ENCODE measurements at regions not wholly inside any gene's neighbourhood (a gene's known extent, or its start where the extent isn't known, plus 50 kb on each side); places are given as distances from the start of the nearest gene placed in this dataset.

GRCh38 chr6:164005004-164005711 lies 590.6 kb downstream of the QKI start:
- Histone ChIP-seq H3K27me3 (ENCODE audit: control insufficient read depth in 1 of 2, insufficient read depth in 2 of 2, low read length in 2 of 2) (no peaks in the 10 kb centered on the region), H3K4me1 (ENCODE audit: control insufficient read depth, insufficient read depth, low read length) (peaks cover 2% of the 10 kb centered on the region), H3K4me3 (ENCODE audit: low read length in 2 of 2) (no peak overlapping the region), H3K9ac (ENCODE audit: low read length in 2 of 2) (no peak overlapping the region), H3K9me3 (ENCODE audit: control insufficient read depth in 2 of 2, low read length in 2 of 2) (no peaks in the 10 kb centered on the region), H3K27ac (ENCODE audit: low read length) (no peak overlapping the region), H3K36me3 (ENCODE audit: control insufficient read depth in 2 of 2, insufficient read depth in 2 of 2, low read length in 2 of 2) (no peaks in the 10 kb centered on the region)

- Histone ChIP-seq H3K9ac (ENCODE audit: low read length in 2 of 2) (no peak overlapping the region), H3K4me1 (ENCODE audit: control insufficient read depth, insufficient read depth, low read length) (peaks cover 2% of the 10 kb centered on the region), H3K36me3 (ENCODE audit: control insufficient read depth in 2 of 2, insufficient read depth in 2 of 2, low read length in 2 of 2) (no peaks in the 10 kb centered on the region), H3K9me3 (ENCODE audit: control insufficient read depth in 2 of 2, low read length in 2 of 2) (no peaks in the 10 kb centered on the region), H3K27me3 (ENCODE audit: control insufficient read depth in 1 of 2, insufficient read depth in 2 of 2, low read length in 2 of 2) (no peaks in the 10 kb centered on the region), H3K27ac (ENCODE audit: low read length) (no peak overlapping the region), H3K4me3 (ENCODE audit: low read length in 2 of 2) (no peak overlapping the region)
These were observed 585.8 kb downstream of the QKI start for GRCh38 chr6:164000276-164000675.

DNA sequence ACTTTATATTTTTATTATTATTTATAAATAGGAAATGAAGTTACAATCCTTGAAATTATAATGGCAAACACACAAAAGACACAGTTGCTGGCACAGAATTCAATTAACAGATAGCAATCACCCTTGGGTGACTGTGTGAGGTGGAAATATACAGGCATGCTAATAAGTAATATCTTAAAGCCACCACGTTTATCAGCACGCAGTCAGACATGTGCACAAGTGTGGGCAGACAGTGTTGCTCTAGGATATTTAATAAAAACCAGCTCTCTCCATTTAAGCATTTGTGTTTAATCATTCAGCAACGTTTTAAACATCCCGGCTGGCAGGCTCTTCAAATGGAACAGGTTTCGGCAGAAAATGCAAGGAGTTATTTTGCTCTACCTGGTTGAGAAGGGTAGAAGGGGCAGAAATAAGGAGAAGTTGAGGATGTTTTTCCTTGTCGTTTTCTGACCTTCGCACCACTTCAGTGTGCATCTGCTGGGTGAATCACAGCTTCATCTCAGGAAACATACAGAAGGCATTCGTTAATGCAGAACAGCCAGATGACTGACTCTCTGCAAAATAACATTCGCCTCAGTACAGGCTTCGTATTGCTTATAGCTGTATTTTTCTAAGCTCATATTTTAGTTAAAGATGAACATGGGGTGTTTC lies 585.1 kb downstream of the QKI start:
- Histone ChIP-seq H3K9me3 (ENCODE audit: control insufficient read depth in 2 of 2, low read length in 2 of 2) (no peaks in the 10 kb centered on the region), H3K4me3 (ENCODE audit: low read length in 2 of 2) (peak overlapping the region; percentile 13 to 40), H3K36me3 (ENCODE audit: control insufficient read depth in 2 of 2, insufficient read depth in 2 of 2, low read length in 2 of 2) (no peaks in the 10 kb centered on the region), H3K4me1 (ENCODE audit: control insufficient read depth, insufficient read depth, low read length) (peaks cover 2% of the 10 kb centered on the region), H3K27me3 (ENCODE audit: control insufficient read depth in 1 of 2, insufficient read depth in 2 of 2, low read length in 2 of 2) (no peaks in the 10 kb centered on the region), H3K27ac (ENCODE audit: low read length) (no peak overlapping the region), H3K9ac (ENCODE audit: low read length in 2 of 2) (no peak overlapping the region)

DNA sequence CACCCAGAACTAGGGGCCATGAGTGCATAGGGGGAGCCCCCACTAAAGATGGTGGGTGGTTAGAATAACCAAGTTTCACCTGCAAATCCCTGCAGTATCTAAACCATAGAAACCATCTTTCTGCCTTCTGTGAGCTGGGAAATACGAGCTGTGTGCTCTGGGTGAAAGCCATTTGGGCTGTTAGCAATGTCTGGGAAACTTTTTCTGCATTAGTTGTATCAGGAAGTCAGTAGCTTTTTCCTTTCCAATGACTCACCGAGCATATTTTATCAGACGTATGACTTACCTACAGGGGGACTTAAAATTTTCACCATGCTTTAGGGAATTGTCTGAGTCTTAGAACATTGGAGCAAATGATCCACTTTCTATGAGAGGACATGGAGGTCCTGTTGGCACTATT lies 584.0 kb downstream of the QKI start:
- Histone ChIP-seq H3K27ac (ENCODE audit: low read length) (no peak overlapping the region), H3K27me3 (ENCODE audit: control insufficient read depth in 1 of 2, insufficient read depth in 2 of 2, low read length in 2 of 2) (no peaks in the 10 kb centered on the region), H3K9me3 (ENCODE audit: control insufficient read depth in 2 of 2, low read length in 2 of 2) (no peaks in the 10 kb centered on the region), H3K36me3 (ENCODE audit: control insufficient read depth in 2 of 2, insufficient read depth in 2 of 2, low read length in 2 of 2) (no peaks in the 10 kb centered on the region), H3K9ac (ENCODE audit: low read length in 2 of 2) (no peak overlapping the region), H3K4me3 (ENCODE audit: low read length in 2 of 2) (no peak overlapping the region), H3K4me1 (ENCODE audit: control insufficient read depth, insufficient read depth, low read length) (peaks cover 2% of the 10 kb centered on the region)

GRCh38 chr6:163996491-163996890 lies 582.0 kb downstream of the QKI start:
- H3K36me3 ChIP-seq (ENCODE audit: control insufficient read depth in 2 of 2, insufficient read depth in 2 of 2, low read length in 2 of 2): no peaks in the 10 kb centered on the region
- no peaks in the 10 kb centered on the region for H3K9me3 ChIP-seq (ENCODE audit: control insufficient read depth in 2 of 2, low read length in 2 of 2)
- H3K27ac ChIP-seq (ENCODE audit: low read length): no peak overlapping the region
- no peaks in the 10 kb centered on the region for H3K27me3 ChIP-seq (ENCODE audit: control insufficient read depth in 1 of 2, insufficient read depth in 2 of 2, low read length in 2 of 2)
- peaks cover 1% of the 10 kb centered on the region for H3K4me1 ChIP-seq (ENCODE audit: control insufficient read depth, insufficient read depth, low read length)
- H3K4me3 ChIP-seq (ENCODE audit: low read length in 2 of 2): no peak overlapping the region
- no peak overlapping the region for H3K9ac ChIP-seq (ENCODE audit: low read length in 2 of 2)

DNA sequence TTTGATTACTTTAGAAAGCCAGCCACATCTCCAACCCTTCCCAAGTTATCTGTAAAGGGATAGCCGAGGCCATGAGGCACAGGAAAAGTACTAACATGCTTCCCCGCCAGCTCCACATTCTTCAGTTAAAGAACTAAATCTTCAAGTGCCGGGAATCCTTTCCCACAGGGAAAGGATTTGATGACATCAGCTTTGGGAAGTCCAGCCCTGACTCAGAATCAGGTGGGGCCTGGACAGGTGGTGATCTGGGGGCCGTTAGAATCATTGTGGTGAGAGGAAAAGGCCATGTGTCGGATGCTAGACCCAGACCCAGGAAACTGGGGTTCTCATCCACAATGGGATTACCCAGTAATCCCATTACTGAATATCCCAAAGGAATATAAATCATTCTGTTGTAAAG lies 580.0 kb downstream of the QKI start:
- Histone ChIP-seq H3K27me3 (ENCODE audit: control insufficient read depth in 1 of 2, insufficient read depth in 2 of 2, low read length in 2 of 2) (no peaks in the 10 kb centered on the region), H3K4me1 (ENCODE audit: control insufficient read depth, insufficient read depth, low read length) (no peaks in the 10 kb centered on the region)

GRCh38 chr6:163992701-163993100 lies 578.2 kb downstream of the QKI start:
- H3K27me3 ChIP-seq (ENCODE audit: control insufficient read depth in 1 of 2, insufficient read depth in 2 of 2, low read length in 2 of 2): no peaks in the 10 kb centered on the region
- H3K4me1 ChIP-seq (ENCODE audit: control insufficient read depth, insufficient read depth, low read length): no peaks in the 10 kb centered on the region
- H3K9me3 ChIP-seq (ENCODE audit: control insufficient read depth in 2 of 2, low read length in 2 of 2): no peaks in the 10 kb centered on the region
- H3K27ac ChIP-seq (ENCODE audit: low read length): no peak overlapping the region
- H3K9ac ChIP-seq (ENCODE audit: low read length in 2 of 2): no peak overlapping the region
- H3K4me3 ChIP-seq (ENCODE audit: low read length in 2 of 2): no peak overlapping the region
- no peaks in the 10 kb centered on the region for H3K36me3 ChIP-seq (ENCODE audit: control insufficient read depth in 2 of 2, insufficient read depth in 2 of 2, low read length in 2 of 2)

More for the DNA sequence above, 580.0 kb downstream of the QKI start:
- H3K9ac ChIP-seq (ENCODE audit: low read length in 2 of 2): no peak overlapping the region
- H3K36me3 ChIP-seq (ENCODE audit: control insufficient read depth in 2 of 2, insufficient read depth in 2 of 2, low read length in 2 of 2): no peaks in the 10 kb centered on the region
- no peak overlapping the region for H3K4me3 ChIP-seq (ENCODE audit: low read length in 2 of 2)
- H3K27ac ChIP-seq (ENCODE audit: low read length): no peak overlapping the region
- H3K9me3 ChIP-seq (ENCODE audit: control insufficient read depth in 2 of 2, low read length in 2 of 2): no peaks in the 10 kb centered on the region

GRCh38 chr6:163992056-163992455 lies 577.5 kb downstream of the QKI start:
- Histone ChIP-seq H3K27ac (ENCODE audit: low read length) (no peak overlapping the region), H3K4me3 (ENCODE audit: low read length in 2 of 2) (no peak overlapping the region)

DNA sequence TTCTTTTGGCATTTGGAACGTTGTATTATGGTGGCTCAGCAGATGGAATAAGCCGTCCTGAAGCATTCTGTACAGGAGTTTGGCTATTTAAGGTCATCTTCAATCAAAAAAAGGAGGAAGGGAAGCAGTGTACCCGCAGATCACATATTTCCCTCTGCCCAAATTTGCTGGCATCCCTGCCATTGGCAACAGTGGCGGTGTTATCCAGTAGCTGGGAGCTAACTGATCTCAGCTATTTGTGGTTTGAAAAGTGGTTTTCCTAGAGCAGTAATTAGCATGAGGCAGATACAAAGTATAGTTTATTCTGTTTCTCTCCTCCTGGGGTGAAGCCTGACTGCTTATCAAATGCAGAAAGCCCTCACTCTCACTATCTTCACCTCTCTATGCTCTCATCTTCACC lies 576.8 kb downstream of the QKI start:
- Histone ChIP-seq H3K9me3 (ENCODE audit: control insufficient read depth in 2 of 2, low read length in 2 of 2) (no peaks in the 10 kb centered on the region), H3K27ac (ENCODE audit: low read length) (no peak overlapping the region), H3K4me3 (ENCODE audit: low read length in 2 of 2) (no peak overlapping the region), H3K9ac (ENCODE audit: low read length in 2 of 2) (no peak overlapping the region), H3K27me3 (ENCODE audit: control insufficient read depth in 1 of 2, insufficient read depth in 2 of 2, low read length in 2 of 2) (no peaks in the 10 kb centered on the region), H3K4me1 (ENCODE audit: control insufficient read depth, insufficient read depth, low read length) (peaks cover 3% of the 10 kb centered on the region), H3K36me3 (ENCODE audit: control insufficient read depth in 2 of 2, insufficient read depth in 2 of 2, low read length in 2 of 2) (no peaks in the 10 kb centered on the region)

More at GRCh38 chr6:163992056-163992455, 577.5 kb downstream of the QKI start:
- H3K27me3 ChIP-seq (ENCODE audit: control insufficient read depth in 1 of 2, insufficient read depth in 2 of 2, low read length in 2 of 2): no peaks in the 10 kb centered on the region
- no peaks in the 10 kb centered on the region for H3K36me3 ChIP-seq (ENCODE audit: control insufficient read depth in 2 of 2, insufficient read depth in 2 of 2, low read length in 2 of 2)
- no peak overlapping the region for H3K9ac ChIP-seq (ENCODE audit: low read length in 2 of 2)
- H3K9me3 ChIP-seq (ENCODE audit: control insufficient read depth in 2 of 2, low read length in 2 of 2): no peaks in the 10 kb centered on the region
- H3K4me1 ChIP-seq (ENCODE audit: control insufficient read depth, insufficient read depth, low read length): no peaks in the 10 kb centered on the region

DNA sequence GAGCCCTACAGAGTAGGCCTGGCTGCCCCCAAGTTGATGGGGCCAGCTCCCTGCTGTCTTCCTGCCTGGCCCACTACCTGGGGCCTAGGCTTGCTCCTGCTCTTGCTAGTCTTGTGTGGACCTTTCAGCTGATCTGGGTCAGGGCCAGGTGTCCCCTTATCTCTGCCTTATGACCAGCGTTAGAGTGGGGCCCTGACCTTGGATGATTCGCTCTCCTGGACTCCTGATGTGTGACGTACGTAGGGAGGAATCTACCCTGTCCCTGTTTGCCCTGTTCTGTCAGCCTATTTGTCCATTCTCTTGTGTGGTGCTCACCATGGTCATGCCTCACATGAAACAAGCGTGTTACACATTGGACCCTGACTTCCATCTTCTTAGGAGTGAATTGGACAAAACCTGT lies 571.8 kb downstream of the QKI start:
- Histone ChIP-seq H3K27ac (ENCODE audit: low read length) (no peak overlapping the region), H3K4me3 (ENCODE audit: low read length in 2 of 2) (no peak overlapping the region), H3K36me3 (ENCODE audit: control insufficient read depth in 2 of 2, insufficient read depth in 2 of 2, low read length in 2 of 2) (no peaks in the 10 kb centered on the region), H3K9ac (ENCODE audit: low read length in 2 of 2) (no peak overlapping the region), H3K27me3 (ENCODE audit: control insufficient read depth in 1 of 2, insufficient read depth in 2 of 2, low read length in 2 of 2) (no peaks in the 10 kb centered on the region), H3K9me3 (ENCODE audit: control insufficient read depth in 2 of 2, low read length in 2 of 2) (no peaks in the 10 kb centered on the region), H3K4me1 (ENCODE audit: control insufficient read depth, insufficient read depth, low read length) (peaks cover 11% of the 10 kb centered on the region)

- Histone ChIP-seq H3K4me3 (ENCODE audit: low read length in 2 of 2) (peak overlapping the region in 1 of 2 donors; percentile 5), H3K27me3 (ENCODE audit: control insufficient read depth in 1 of 2, insufficient read depth in 2 of 2, low read length in 2 of 2) (no peaks in the 10 kb centered on the region), H3K9me3 (ENCODE audit: control insufficient read depth in 2 of 2, low read length in 2 of 2) (no peaks in the 10 kb centered on the region), H3K27ac (ENCODE audit: low read length) (no peak overlapping the region), H3K36me3 (ENCODE audit: control insufficient read depth in 2 of 2, insufficient read depth in 2 of 2, low read length in 2 of 2) (no peaks in the 10 kb centered on the region), H3K4me1 (ENCODE audit: control insufficient read depth, insufficient read depth, low read length) (peaks cover 11% of the 10 kb centered on the region), H3K9ac (ENCODE audit: low read length in 2 of 2) (no peak overlapping the region)
These were observed 571.2 kb downstream of the QKI start for GRCh38 chr6:163985710-163986109.

All from stomach smooth muscle (tissue), 2 donors.